DOHH2 (cell line): ENCODE measurements at regions not wholly inside any gene's neighbourhood (a gene's known extent, or its start where the extent isn't known, plus 50 kb on each side); places are given as distances from the start of the nearest gene placed in this dataset.

ENCODE experiments used
- H3F3A ChIP-seq: fragments of 200-600 bp; sonication (generic), shearing (Covaris generic); 2 replicates; pipeline ENCODE4 v1.6.0; 2016; ENCODE audit warnings: antibody characterized with exemption, mild to moderate bottlenecking; ENCODE audit not compliant: control insufficient read depth, insufficient read depth
- H3K27ac ChIP-seq: fragments of 200-600 bp; sonication (generic); 2 replicates; pipeline ENCODE4 v1.5.1; 2014; ENCODE audit warnings: low read depth, mild to moderate bottlenecking, low read length, moderate library complexity
- H3K27me3 ChIP-seq: fragments of 200-600 bp; sonication (generic); 2 replicates; pipeline ENCODE4 v1.6.1; 2014; ENCODE audit warnings: mild to moderate bottlenecking, low read length, mixed read lengths; ENCODE audit not compliant: control insufficient read depth
- H3K36me3 ChIP-seq: fragments of 200-600 bp; sonication (generic); 2 replicates; pipeline ENCODE4 v1.6.1; 2014; ENCODE audit warnings: mild to moderate bottlenecking, low read length, moderate library complexity, mixed read lengths; ENCODE audit not compliant: control insufficient read depth
- H3K4me1 ChIP-seq: fragments of 200-600 bp; sonication (generic); 2 replicates; pipeline ENCODE4 v1.6.1; 2014; ENCODE audit warnings: mild to moderate bottlenecking, low read length, mixed read lengths; ENCODE audit not compliant: control insufficient read depth
- H3K4me2 ChIP-seq: fragments of 200-600 bp; sonication (generic); 2 replicates; pipeline ENCODE4 v1.6.0; 2014; ENCODE audit warnings: mild to moderate bottlenecking, low read length, moderate library complexity
- H3K4me3 ChIP-seq: fragments of 200-600 bp; sonication (generic); 2 replicates; pipeline ENCODE4 v1.5.1; 2014; ENCODE audit warnings: mild to moderate bottlenecking, low read length, mixed read lengths
- H3K79me2 ChIP-seq: fragments of 200-600 bp; sonication (generic); 2 replicates; pipeline ENCODE4 v1.6.1; 2014; ENCODE audit warnings: mild to moderate bottlenecking, low read length, mixed read lengths; ENCODE audit not compliant: control insufficient read depth
- H3K9me2 ChIP-seq: fragments of 200-600 bp; sonication (generic); replicated peaks from 2 replicates; pipeline ENCODE4 v1.6.1; 2014; ENCODE audit warnings: mild to moderate bottlenecking, low read length, mixed read lengths; ENCODE audit not compliant: control insufficient read depth
- H3K9me3 ChIP-seq: fragments of 200-600 bp; sonication (generic); 2 replicates; pipeline ENCODE4 v1.6.1; 2014; ENCODE audit warnings: antibody characterized with exemption, low read length, mixed read lengths; ENCODE audit not compliant: control insufficient read depth, insufficient read depth
- H4K20me1 ChIP-seq: fragments of 200-600 bp; sonication (generic); 2 replicates; pipeline ENCODE4 v1.6.0; 2014; ENCODE audit warnings: low read depth, mild to moderate bottlenecking, antibody characterized with exemption, low read length, moderate library complexity; ENCODE audit not compliant: control insufficient read depth, insufficient read depth
- CTCF ChIP-seq: fragments of 200-600 bp; sonication (generic); IDR thresholded peaks from one replicate; pipeline ENCODE4 v1.5.1; 2014; ENCODE audit warnings: antibody characterized with exemption, mild to moderate bottlenecking, low read depth, low read length; ENCODE audit not compliant: poor library complexity, severe bottlenecking
- EZH2phosphoT487 ChIP-seq: fragments of 200-600 bp; sonication (generic); IDR thresholded peaks from 2 replicates; pipeline ENCODE4 v1.6.1; 2017; ENCODE audit warnings: borderline replicate concordance, mild to moderate bottlenecking, antibody characterized with exemption, low read length, moderate library complexity, mixed read lengths

- H3K36me3 ChIP-seq, result no peaks in the 10 kb centered on the region
- no peaks in the 10 kb centered on the region for H3K79me2 ChIP-seq
- no peaks in the 10 kb centered on the region for H3F3A ChIP-seq
- no peaks in the 10 kb centered on the region for H3K9me2 ChIP-seq
- no peak overlapping the region for H3K4me3 ChIP-seq
- H4K20me1 ChIP-seq, result no peaks in the 10 kb centered on the region
- no peaks in the 10 kb centered on the region for H3K9me3 ChIP-seq
- H3K4me2 ChIP-seq, result no peak overlapping the region
- no peak for TF ChIP-seq CTCF
- TF ChIP-seq EZH2phosphoT487, result no peak
- H3K27ac ChIP-seq, result no peak overlapping the region
- H3K4me1 ChIP-seq, result no peaks in the 10 kb centered on the region
- H3K27me3 ChIP-seq, result no peaks in the 10 kb centered on the region
These were observed 134.9 kb upstream of the ZBTB20 start for GRCh38 chr3:115281697-115282675.

- Histone ChIP-seq H3K79me2 (no peaks in the 10 kb centered on the region), H4K20me1 (no peaks in the 10 kb centered on the region), H3K27me3 (no peaks in the 10 kb centered on the region), H3K9me2 (no peaks in the 10 kb centered on the region), H3K4me1 (no peaks in the 10 kb centered on the region), H3K4me3 (no peak overlapping the region), H3F3A (no peaks in the 10 kb centered on the region), H3K27ac (no peak overlapping the region), H3K9me3 (no peaks in the 10 kb centered on the region), H3K4me2 (no peak overlapping the region), H3K36me3 (no peaks in the 10 kb centered on the region)
- no peak for TF ChIP-seq EZH2phosphoT487
- no peak for TF ChIP-seq CTCF
These were observed 137.9 kb upstream of the ZBTB20 start for GRCh38 chr3:115284980-115285379.

GRCh38 chr3:115286529-115287197 lies 139.6 kb upstream of the ZBTB20 start:
- H3K9me3 ChIP-seq, result no peaks in the 10 kb centered on the region
- H3K4me3 ChIP-seq, result no peak overlapping the region
- H3K27me3 ChIP-seq, result no peaks in the 10 kb centered on the region
- H3F3A ChIP-seq, result no peaks in the 10 kb centered on the region
- H3K4me2 ChIP-seq, result no peak overlapping the region
- TF ChIP-seq EZH2phosphoT487, result no peak
- TF ChIP-seq CTCF, result no peak
- no peaks in the 10 kb centered on the region for H3K36me3 ChIP-seq
- H3K27ac ChIP-seq, result no peak overlapping the region
- H4K20me1 ChIP-seq, result no peaks in the 10 kb centered on the region
- H3K79me2 ChIP-seq, result no peaks in the 10 kb centered on the region
- H3K4me1 ChIP-seq, result no peaks in the 10 kb centered on the region
- H3K9me2 ChIP-seq, result no peaks in the 10 kb centered on the region; the same call in 1 of the 2 replicates
